ENCODE measurements at regions not wholly inside any gene's neighbourhood (a gene's known extent, or its start where the extent isn't known, plus 50 kb on each side); places are given as distances from the start of the nearest gene placed in this dataset.

DNA sequence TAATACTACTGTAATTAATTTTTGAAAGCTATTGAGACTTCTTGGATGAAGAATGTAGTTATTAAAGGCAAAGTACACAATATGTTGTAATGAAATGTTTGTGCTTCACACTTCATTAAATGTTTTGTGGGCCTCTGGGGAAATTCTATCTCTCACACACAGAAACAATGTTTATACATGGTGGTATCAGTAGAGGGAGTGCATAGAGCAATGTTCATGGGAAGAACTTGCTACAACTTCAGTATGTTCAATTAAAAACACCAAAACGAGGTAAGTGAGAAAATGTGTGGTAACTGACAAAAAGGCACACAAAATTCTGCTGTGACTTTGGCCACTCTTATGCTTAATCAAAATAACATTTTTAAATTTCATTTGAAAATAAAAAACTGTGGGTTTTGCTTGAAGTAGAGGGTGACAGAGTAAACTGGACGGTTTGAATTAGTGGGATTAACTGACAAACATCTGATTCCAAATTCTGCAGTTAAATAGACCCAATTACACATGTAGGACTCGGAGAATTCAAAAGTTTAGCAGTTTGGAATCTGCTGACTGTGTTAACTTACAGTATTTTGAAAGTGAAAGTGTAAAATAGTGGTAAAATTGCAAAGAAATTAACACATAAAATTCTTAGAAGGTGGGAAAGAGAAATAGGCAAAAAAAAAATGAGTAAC is 111.4 kb upstream of the TTC29 start (continued):
- TF ChIP-seq, protein P1, sequence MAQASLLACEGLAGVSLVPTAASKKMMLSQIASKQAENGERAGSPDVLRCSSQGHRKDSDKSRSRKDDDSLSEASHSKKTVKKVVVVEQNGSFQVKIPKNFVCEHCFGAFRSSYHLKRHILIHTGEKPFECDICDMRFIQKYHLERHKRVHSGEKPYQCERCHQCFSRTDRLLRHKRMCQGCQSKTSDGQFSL (CRISPR knock-in tag; IDR thresholded peaks at IDR 0.05): no peak
- TF ChIP-seq, protein P1 (tag; IDR thresholded peaks at IDR 0.05): no peak
- no peak for TF ChIP-seq HIVEP1 (CRISPR knock-in tag; IDR thresholded peaks at IDR 0.05)
- TF ChIP-seq, protein P2, sequence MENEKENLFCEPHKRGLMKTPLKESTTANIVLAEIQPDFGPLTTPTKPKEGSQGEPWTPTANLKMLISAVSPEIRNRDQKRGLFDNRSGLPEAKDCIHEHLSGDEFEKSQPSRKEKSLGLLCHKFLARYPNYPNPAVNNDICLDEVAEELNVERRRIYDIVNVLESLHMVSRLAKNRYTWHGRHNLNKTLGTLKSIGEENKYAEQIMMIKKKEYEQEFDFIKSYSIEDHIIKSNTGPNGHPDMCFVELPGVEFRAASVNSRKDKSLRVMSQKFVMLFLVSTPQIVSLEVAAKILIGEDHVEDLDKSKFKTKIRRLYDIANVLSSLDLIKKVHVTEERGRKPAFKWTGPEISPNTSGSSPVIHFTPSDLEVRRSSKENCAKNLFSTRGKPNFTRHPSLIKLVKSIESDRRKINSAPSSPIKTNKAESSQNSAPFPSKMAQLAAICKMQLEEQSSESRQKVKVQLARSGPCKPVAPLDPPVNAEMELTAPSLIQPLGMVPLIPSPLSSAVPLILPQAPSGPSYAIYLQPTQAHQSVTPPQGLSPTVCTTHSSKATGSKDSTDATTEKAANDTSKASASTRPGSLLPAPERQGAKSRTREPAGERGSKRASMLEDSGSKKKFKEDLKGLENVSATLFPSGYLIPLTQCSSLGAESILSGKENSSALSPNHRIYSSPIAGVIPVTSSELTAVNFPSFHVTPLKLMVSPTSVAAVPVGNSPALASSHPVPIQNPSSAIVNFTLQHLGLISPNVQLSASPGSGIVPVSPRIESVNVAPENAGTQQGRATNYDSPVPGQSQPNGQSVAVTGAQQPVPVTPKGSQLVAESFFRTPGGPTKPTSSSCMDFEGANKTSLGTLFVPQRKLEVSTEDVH (IDR thresholded peaks at IDR 0.05; ENCODE audit: low read depth, partially characterized antibody): no peak
- no peak for TF ChIP-seq ZNF197 (CRISPR knock-in tag; IDR thresholded peaks at IDR 0.05; ENCODE audit: low read depth)
- TF ChIP-seq, protein P3, sequence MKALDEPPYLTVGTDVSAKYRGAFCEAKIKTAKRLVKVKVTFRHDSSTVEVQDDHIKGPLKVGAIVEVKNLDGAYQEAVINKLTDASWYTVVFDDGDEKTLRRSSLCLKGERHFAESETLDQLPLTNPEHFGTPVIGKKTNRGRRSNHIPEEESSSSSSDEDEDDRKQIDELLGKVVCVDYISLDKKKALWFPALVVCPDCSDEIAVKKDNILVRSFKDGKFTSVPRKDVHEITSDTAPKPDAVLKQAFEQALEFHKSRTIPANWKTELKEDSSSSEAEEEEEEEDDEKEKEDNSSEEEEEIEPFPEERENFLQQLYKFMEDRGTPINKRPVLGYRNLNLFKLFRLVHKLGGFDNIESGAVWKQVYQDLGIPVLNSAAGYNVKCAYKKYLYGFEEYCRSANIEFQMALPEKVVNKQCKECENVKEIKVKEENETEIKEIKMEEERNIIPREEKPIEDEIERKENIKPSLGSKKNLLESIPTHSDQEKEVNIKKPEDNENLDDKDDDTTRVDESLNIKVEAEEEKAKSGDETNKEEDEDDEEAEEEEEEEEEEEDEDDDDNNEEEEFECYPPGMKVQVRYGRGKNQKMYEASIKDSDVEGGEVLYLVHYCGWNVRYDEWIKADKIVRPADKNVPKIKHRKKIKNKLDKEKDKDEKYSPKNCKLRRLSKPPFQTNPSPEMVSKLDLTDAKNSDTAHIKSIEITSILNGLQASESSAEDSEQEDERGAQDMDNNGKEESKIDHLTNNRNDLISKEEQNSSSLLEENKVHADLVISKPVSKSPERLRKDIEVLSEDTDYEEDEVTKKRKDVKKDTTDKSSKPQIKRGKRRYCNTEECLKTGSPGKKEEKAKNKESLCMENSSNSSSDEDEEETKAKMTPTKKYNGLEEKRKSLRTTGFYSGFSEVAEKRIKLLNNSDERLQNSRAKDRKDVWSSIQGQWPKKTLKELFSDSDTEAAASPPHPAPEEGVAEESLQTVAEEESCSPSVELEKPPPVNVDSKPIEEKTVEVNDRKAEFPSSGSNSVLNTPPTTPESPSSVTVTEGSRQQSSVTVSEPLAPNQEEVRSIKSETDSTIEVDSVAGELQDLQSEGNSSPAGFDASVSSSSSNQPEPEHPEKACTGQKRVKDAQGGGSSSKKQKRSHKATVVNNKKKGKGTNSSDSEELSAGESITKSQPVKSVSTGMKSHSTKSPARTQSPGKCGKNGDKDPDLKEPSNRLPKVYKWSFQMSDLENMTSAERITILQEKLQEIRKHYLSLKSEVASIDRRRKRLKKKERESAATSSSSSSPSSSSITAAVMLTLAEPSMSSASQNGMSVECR (CRISPR knock-in tag; IDR thresholded peaks at IDR 0.05): no peak
- no peak for TF ChIP-seq CSDE1 (IDR thresholded peaks at IDR 0.05)
- TF ChIP-seq ZKSCAN1 (IDR thresholded peaks at IDR 0.05; ENCODE audit: low read depth, low read length): no peak
- TF ChIP-seq ZNF24 (IDR thresholded peaks at IDR 0.05): no peak
- no peak for TF ChIP-seq EGR1 (conservative IDR thresholded peaks at IDR 0.05)
- no peak for TF ChIP-seq TAF1 (IDR thresholded peaks at IDR 0.05; ENCODE audit: control insufficient read depth, extremely low read depth, insufficient read depth, low read length, severe bottlenecking)
- TF ChIP-seq, protein P4, sequence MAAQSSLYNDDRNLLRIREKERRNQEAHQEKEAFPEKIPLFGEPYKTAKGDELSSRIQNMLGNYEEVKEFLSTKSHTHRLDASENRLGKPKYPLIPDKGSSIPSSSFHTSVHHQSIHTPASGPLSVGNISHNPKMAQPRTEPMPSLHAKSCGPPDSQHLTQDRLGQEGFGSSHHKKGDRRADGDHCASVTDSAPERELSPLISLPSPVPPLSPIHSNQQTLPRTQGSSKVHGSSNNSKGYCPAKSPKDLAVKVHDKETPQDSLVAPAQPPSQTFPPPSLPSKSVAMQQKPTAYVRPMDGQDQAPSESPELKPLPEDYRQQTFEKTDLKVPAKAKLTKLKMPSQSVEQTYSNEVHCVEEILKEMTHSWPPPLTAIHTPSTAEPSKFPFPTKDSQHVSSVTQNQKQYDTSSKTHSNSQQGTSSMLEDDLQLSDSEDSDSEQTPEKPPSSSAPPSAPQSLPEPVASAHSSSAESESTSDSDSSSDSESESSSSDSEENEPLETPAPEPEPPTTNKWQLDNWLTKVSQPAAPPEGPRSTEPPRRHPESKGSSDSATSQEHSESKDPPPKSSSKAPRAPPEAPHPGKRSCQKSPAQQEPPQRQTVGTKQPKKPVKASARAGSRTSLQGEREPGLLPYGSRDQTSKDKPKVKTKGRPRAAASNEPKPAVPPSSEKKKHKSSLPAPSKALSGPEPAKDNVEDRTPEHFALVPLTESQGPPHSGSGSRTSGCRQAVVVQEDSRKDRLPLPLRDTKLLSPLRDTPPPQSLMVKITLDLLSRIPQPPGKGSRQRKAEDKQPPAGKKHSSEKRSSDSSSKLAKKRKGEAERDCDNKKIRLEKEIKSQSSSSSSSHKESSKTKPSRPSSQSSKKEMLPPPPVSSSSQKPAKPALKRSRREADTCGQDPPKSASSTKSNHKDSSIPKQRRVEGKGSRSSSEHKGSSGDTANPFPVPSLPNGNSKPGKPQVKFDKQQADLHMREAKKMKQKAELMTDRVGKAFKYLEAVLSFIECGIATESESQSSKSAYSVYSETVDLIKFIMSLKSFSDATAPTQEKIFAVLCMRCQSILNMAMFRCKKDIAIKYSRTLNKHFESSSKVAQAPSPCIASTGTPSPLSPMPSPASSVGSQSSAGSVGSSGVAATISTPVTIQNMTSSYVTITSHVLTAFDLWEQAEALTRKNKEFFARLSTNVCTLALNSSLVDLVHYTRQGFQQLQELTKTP (IDR thresholded peaks at IDR 0.05; ENCODE audit: low read depth in 1 of 2, partially characterized antibody in 2 of 2): no peak
- TF ChIP-seq ZEB2 (IDR thresholded peaks at IDR 0.05): 0 out of 2 replicates have a peak, but pooled peaks have one; percentile 21
- no peak for TF ChIP-seq THRAP3 (IDR thresholded peaks at IDR 0.05; ENCODE audit: borderline replicate concordance)
- no peak for TF ChIP-seq ZBTB7A (IDR thresholded peaks at IDR 0.05; ENCODE audit: borderline replicate concordance, control insufficient read depth, low read depth, low read length)
